OCI-LY7 (cell line): ENCODE measurements at regions not wholly inside any gene's neighbourhood (a gene's known extent, or its start where the extent isn't known, plus 50 kb on each side); places are given as distances from the start of the nearest gene placed in this dataset.

Experiments
- EZH2phosphoT487 ChIP-seq: fragments of 200-600 bp; sonication (generic); IDR thresholded peaks from 2 replicates; pipeline ENCODE4 v1.6.1; 2018; ENCODE audit warnings: low read depth, borderline replicate concordance, mild to moderate bottlenecking, mixed run types, antibody characterized with exemption, low read length, moderate library complexity, mixed read lengths
- TF ChIP-seq, protein P1 (sequence below): fragments of 200-600 bp; sonication (generic); conservative IDR thresholded peaks from 2 replicates; pipeline ENCODE4 v1.5.1; 2014; ENCODE audit warnings: mild to moderate bottlenecking, antibody characterized with exemption, low read length, moderate library complexity, mixed read lengths

DNA sequence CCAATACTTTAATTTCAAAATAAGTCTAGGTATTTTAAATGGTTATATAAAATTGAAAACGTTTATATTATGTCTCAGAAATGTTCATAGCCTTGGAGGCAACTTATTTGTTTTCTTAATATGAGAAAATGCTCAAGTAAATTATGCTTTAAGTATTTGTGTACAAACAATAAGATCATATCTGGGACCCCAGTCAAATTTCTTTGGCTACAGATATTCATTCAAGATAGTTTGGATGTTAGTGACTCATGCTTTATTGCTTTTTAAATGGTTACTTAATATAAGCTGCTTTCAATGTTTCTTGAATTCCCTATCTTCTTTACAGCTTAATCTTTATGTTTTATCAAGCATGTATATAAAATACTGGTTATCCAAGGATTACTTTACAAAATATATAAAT is 291.3 kb downstream of the KCNC2 start:
- TF ChIP-seq, protein P1, sequence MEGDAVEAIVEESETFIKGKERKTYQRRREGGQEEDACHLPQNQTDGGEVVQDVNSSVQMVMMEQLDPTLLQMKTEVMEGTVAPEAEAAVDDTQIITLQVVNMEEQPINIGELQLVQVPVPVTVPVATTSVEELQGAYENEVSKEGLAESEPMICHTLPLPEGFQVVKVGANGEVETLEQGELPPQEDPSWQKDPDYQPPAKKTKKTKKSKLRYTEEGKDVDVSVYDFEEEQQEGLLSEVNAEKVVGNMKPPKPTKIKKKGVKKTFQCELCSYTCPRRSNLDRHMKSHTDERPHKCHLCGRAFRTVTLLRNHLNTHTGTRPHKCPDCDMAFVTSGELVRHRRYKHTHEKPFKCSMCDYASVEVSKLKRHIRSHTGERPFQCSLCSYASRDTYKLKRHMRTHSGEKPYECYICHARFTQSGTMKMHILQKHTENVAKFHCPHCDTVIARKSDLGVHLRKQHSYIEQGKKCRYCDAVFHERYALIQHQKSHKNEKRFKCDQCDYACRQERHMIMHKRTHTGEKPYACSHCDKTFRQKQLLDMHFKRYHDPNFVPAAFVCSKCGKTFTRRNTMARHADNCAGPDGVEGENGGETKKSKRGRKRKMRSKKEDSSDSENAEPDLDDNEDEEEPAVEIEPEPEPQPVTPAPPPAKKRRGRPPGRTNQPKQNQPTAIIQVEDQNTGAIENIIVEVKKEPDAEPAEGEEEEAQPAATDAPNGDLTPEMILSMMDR: no peak
- TF ChIP-seq EZH2phosphoT487: no peak
